Stimulated activated CD8-positive, alpha-beta memory T cell treated with anti-CD3 and anti-CD28 coated beads, Interleukin-4, amount 100 ng/mL, for 48 hours (primary cell): ENCODE measurements at regions not wholly inside any gene's neighbourhood (a gene's known extent, or its start where the extent isn't known, plus 50 kb on each side); places are given as distances from the start of the nearest gene placed in this dataset.

ENCODE experiments used
- DNase-seq: peaks from one replicate; pipeline ENCODE4 v3.0.0-alpha.2; 2020

DNA sequence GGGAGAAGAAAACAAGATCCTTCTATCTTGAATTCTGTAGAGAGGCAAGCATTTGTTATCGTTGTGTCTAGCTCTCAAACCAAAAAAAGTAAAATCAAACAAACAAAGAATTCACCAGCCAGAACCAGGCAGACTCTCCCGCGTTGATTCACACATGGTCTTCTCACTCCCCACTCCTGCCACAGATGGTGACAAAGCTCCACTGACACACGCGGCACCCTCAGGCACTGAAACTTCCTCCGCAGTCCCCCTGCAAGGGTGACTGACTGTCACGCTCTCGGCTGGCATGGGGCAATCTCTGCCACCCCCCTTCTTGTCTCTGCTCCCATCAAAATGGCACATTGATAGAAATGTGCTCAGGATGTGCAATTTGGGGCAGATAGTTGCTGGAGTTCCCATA lies 304.9 kb downstream of the DHX15 start:
- DNase-seq, result no peak

DNA sequence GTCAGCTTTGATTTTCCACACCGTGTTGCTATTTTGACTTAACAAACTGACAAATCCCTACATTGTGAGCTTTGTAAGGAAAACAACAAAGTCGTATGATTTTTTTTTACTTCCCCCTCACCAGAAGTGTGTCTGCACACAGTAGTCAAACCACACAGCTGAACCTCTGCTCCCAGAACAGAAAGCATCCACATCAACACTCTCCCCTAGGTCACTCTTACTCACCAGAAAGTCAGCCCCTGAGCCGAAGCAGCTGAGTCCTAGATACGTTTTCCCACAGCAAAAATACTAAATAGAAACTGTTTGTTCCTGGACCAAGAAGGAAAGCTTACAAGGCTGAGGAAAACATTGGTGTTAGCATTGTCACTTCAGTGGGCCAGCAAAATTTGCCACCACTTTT lies 305.7 kb downstream of the DHX15 start:
- DNase-seq, result no peak

DNA sequence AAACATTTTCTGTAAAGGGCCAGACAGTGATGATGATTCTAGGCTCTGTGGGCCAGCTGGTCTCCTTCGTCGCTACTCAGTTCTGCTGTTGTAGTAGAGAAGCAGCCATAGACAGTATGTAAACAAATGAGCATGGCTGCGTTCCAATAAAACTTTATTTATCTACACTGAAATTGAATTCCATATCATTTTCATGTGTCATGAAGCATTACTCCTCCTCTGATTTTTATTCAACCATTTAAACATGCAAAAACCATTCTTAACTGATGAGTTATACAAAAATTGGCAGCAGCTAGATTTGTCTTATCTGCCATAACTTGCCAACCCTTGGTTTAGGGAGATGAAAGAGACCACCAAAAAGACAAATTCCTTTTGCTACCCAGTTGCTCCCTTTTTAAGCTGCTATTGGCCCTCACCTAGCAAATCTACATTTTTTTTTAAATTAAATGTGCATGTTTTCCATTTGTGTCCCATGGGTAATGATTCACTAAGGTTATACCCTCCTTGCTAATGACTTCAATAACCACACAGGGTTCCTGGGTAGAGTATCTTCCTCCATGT lies 309.9 kb downstream of the DHX15 start:
- no peak for DNase-seq

DNA sequence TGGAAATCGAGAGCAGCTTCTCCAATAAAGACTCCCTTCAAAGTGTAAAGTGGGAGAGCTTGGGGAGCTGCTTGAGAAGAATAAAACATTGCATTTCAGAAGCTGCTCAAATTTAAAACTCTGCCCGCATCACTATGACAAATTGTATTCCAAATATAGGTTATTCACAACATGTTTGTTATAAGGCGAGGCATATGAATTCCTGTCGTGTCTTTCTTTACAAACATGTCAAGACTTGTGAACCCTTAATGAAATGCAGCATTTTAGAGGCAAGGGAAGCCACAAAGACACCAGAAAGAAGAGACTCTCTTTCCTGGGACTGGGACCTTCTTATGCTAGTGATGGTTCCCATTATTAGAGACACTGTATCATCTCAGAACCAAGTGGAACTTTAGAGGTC lies 311.2 kb downstream of the DHX15 start:
- no peak for DNase-seq

DNA sequence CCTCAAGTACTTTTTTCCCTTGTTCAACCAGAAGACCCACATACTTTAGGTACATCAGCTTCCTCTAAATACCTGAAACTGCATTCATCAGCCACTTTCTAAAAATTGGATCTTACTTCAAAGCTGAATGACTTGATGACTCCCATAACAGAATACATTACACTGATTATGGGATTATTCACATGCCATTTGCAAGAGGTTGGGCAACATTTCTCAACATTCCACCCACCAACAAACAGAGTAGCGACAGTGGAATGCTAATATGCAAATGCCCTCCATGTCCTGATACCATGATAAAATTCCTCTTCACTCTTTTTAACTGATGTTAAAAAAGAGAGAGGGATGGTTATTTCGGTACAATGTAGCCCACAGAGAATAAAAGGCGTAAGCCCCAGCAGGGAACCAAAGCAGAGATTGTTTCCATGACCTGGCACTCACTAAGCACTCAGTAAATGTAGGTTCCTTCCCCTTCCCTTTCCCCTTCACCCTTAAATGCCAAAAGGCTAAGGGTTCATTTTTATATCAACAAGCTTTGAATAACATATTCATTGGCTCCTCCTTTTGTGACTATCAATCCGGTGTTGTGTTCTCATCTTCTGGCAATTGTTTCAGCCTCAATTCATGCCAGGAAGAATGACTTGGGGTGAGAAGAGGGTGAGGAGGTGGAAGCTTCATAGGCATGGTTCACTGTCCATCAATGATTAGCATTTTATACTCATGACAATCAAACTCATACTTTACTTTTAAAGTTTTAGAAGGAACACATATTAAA lies 317.2 kb downstream of the DHX15 start:
- no peak for DNase-seq

DNA sequence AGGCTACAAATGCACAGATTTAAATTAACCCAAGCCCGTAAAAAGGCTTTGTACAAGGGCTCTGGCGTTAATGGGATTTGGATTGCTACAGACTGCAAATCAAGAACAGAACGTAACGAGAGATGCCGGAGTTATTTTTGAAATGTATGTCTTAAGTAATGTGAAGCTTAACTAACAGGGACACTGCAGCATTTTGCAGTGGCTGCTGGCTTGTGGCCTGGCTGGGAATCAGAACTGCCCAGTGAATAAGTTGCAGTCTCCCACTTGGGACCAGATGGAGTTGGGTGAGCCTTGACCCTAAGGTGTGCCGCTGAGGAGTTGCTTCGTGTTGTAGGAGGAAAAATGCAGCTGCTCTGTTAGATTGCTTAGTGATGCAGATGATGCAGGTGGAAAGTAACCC lies 318.4 kb downstream of the DHX15 start:
- DNase-seq, result no peak

DNA sequence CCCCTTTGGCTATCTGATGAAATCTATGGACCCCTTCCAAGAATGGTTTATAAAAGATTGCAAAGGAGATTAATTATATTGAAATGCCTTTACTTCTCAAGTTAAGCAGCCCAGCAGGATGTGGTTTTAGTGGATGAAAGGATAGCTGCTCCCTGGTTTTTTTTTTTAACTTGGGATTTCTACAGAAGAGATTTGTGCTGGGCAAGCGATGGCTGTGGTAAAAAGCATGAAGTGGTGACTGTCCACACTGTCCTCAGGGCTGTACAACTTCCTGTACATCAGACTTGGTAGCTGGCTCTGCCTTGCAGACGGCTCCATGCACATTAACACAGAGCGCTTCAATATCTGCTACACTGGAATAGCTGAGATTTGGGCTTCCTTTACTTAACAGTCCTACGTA lies 321.7 kb downstream of the DHX15 start:
- DNase-seq, result no peak

DNA sequence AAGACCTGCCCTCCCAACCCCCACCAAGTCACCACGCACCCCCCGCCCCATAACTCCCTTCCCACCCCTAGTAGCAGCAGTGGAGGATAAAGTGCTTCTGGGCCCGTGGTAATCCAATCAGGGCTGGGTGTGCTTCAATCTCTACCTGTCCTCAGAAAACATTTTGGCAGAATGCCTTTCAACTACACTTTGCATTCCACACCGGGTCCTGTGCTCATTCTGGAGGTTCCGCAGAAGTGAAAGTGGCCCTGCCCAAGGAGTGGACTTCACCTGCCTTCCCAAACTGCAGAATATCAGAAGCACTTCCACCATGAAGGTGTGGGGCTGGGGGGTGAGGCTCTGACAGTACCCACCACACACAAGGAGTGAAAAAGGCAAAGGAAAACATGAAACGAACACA lies 322.3 kb downstream of the DHX15 start:
- DNase-seq, result no peak

DNA sequence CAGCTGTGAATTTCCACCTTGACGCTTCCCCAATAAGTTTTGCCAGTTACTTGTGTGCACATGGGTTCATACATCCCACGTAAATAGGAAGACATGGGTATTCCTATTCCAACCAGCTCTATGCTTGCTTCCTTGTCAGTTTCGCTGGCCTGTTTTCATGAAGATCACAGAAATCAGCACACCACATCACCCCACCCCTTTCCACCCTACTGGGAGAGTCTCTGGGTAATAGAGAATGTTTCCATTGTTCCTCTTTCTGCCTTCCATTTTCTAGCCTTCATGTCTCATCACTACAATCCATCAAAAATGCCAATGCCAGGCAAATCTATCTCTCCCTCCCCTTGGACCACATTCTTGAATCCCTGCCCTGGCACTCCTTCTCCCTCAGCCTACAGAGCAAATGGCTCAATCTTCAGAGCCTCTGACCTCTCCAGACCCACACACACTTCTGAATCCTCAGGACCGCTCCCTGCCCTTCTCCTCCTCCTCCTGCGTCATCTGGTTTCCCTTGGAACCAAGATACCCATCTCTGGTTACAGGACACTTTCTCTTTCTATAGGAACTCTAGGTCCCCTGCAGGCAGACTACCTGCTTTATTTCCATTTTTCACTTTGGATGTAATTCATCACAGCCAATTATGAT lies 323.3 kb downstream of the DHX15 start:
- DNase-seq, result no peak

DNA sequence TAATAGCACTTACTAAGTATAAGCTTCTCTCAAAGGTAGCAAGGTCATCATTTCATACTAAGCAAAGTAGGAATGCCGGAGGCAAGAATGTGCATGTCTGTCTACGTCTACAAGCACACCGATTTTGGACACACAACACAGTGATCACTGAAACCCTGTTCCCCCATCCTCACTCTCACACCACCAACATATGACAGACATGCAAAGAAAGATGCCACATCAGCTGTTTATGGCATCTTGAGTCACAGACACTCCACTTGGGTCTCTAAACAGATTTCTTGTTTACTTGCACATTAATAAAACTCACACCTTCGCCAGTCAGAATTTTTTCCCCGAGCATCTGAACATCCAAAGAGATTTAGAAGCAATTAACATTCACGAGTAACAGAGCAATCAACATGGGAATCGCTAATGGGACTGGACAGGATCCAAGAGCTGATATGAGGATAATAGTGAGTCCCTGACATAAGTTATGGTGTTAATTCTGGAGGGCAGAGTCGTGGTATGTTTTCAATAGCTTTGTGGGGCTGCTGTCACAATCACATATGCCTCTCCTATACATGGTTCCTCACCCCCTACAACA lies 324.1 kb downstream of the DHX15 start:
- DNase-seq, result no peak

DNA sequence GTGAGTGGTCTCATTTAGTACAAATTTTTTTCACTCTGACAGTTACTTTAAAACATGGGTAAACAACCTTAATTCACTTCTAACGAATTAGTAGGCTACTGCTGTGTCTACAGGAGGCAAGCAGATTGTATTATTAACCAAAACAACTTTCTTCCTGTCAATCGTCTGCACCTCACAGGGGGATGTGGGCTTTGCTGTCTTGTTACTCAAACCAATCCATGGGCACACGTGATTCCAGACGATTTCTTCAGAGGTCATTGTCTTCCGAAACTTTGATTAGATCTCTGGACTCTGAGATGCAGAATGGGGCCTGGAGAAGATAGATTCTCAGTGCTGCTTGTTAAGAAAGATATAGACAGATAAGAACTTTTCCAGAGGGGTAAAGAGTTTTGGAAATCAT lies 327.8 kb downstream of the DHX15 start:
- DNase-seq, result no peak

DNA sequence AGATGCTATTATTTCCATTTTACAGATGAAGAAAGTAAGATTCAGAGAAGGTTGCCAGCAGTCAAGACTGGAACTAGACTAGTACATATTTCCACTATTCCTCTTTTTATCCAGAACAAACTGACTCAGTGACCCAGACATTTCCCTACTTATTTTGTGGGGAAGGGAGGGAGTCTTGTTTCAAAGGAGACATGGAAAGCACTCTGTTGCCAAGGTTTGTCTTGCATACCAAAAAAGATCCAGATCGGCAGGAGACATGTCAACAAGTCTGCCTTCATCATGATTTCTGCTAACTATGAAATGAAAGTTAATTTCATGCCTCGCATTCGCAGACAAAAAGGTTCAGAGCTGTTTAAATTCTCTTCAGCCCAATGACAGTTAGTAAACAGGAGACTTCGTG lies 328.3 kb downstream of the DHX15 start:
- DNase-seq, result no peak

DNA sequence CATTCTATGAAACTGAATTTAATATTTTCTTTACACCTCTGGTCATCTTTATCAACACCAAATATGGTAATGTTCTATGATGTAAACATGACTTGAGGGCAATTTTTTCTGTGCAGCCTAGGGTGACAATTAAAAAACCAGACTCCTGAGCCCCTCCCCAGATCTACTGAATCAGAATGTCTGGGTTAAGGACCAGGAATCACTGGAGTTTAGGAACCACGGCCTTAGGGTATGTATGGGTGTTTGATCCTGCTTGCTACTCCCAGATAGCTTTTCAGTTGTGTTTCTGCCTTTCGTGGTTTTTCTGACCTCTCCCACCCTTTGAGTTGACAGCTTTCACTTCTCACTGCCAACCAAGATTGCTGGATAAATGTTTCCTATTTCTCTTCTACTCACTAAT lies 332.2 kb downstream of the DHX15 start:
- no peak for DNase-seq

DNA sequence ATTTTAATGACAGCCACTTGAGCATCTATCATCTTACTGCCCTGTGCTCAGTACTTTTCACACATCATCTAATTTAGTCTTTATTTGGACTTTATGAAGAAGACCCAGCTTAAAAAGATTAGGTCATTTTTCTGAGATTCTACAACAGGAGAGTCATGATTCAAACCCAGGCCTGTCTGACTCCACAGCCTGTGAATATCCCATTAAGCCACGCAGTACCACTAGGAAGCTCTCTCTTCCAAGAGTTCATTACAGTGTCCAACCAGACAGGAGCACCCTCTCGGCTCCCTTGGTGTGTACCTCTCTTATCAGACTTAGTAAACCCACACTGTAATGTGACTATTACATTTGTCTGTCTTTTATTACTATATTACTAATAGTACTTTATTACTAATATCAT lies 332.8 kb downstream of the DHX15 start:
- no peak for DNase-seq

DNA sequence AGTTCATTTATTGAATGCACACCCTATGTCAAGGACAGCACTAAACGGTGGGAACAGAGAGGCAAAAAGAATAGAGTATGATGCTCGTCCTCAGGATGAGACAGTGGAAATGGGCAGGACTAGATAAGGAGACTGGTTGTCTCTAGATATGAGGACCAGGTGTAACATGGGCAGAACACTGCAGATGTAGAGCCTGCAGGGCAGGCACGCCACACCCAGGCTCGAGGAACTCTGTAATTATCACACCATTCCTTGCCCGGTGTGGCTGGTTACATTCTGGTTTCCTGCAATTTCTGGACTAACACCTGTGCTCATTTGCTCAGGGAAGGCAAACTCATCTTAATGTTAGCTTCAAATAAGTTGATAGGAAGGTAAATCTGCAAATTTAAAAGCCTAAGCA lies 334.4 kb downstream of the DHX15 start:
- DNase-seq, result no peak

DNA sequence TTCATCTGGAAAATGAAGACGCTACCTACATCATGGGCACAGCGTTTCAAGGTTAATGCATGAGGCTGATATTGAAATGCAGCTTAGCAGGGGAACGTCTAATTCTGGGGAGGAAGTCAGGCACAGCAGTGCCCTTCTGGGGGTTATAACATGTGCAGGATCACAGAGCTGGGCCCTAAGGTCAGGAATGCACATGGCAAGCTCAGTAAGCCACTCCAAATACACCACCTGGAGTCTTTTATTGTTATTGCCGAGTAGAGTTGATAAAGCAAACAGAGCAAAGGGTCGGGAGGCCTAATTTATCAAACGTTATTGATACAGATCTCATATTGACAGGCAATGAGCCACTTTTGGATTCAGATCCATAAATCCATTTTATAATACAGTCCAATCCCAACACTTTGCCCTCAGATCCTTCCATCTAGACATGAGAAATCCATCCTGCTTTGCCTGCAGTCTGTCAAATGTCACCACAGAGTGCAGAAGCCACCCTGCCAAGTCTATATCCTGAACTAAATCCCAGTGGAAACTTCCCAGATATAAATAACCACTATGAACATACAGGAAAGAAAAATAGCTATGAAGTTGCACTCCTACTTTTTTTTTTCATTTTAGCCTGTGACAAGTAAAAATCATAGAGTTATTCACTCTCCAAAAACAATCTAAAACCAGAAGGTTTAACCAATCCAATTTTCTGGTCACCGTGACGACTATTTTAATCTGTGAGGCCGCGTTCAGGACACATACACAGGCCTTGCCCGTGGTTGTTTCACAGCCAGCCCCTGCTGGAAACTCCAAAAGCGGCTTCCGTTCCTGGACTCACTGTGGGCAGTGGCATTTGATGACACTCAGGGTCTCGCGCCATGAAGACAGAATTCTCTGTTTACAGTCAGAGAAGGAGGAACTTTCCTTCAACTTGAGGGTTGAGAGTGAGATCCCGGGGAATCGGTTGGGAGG lies 335.4 kb downstream of the DHX15 start:
- no peak for DNase-seq

DNA sequence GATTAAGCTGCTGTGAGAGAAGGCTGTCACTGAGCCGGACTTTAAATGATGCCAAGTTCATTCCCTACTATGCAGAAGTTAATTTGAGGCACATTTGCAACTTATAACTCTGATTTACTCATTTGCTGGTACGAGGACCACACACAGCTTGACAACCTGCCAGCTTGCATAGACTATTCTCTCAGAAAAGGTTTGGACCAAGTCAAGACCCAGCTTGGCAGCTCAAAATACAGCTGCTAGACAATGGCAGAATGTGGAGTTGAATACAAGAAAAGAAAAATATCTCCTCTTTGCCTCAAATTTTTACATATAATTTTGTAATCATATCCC lies 338.9 kb downstream of the DHX15 start:
- DNase-seq, result no peak

DNA sequence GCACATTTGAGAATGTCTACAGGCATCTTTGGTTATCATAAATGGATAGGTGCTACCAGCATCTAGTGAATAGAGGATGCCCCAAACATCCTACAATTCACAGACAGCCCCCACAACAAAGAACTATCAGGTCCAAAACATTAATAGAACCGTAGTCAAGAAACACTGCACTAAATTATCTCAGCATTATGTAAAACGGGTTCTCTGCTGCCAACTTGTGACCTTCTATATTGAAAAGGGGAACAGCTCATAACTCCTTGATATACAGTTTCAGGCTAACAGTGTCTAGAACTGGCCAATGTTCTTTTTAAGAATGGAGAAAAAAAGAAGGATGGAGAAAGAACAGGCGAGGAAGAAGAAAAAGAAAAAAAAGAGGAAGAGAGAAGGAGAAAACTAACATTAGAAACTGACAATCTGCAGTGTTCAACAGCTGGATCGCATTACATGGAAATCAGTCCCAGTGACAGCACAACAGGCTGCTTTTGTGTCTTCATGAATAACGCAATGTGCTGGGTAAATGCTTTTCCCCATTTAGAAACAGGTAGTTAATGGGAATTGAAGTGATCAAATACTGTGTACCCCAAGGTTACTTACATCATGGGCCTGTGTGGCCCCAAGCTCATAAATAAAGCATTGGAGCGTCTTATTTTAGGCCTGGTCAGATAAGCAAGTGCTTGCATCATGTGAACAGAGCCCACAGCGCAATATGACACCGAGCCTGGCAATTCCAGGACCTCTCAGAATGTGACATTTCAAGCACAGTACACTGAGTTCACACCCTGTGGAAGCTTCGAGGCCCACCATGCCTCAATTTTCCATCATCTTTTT lies 339.5 kb downstream of the DHX15 start:
- no peak for DNase-seq

DNA sequence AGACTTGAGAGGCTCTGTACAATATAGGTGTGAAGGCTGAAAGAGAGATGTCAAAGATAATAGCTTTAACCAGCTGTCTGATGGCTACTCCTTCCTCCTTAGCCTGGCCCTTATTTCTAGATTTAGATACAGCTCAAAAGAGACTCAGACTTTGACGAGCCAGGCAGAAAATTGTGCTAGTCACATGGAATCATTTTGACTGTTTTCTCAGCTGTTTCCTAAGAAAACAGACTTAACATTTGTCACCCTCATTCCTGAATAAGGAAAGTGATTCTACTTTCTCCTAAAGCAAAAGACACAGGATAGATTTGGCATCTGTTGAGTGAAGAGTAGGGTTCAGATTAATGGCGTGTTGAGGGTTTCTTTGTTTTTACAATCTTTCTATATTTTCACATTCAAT lies 340.7 kb downstream of the DHX15 start:
- no peak for DNase-seq

DNA sequence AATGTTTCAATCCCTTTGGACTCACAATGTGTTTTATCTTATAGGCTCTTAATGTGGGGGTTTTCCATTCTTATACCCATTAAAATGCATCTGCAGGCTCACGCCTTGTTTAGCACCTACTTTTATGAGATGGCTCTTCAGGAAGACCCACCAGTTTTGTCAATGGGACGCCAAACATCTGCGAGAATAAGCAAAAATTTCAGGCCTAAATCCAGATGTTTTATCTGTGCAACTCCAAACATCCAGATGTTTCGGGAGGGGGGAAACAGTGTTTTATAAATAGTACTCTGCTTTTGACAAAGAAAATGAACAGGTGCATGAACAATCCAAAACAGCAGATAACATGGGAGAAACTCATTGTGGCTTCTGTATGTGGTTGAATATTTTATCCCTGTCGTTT lies 342.8 kb downstream of the DHX15 start:
- no peak for DNase-seq

DNA sequence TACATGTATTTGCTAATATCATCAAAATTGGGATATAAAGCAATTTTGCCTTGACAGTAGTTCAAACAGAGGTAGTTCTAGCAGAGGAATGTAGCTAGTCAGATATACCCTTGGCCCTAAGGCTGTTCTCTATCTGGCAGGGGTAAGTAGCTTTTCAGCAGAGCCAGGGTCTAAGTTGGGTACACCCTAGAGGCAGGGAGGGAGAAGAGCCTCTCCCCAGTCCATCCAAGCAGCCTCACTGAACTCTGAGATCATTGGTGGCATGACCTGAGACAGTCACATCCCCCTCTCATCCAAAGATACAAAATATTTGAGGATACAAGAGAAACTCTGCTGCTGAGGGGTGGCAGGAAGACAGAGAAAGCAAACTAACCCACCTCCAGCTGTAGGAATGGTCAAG lies 343.7 kb downstream of the DHX15 start:
- no peak for DNase-seq

DNA sequence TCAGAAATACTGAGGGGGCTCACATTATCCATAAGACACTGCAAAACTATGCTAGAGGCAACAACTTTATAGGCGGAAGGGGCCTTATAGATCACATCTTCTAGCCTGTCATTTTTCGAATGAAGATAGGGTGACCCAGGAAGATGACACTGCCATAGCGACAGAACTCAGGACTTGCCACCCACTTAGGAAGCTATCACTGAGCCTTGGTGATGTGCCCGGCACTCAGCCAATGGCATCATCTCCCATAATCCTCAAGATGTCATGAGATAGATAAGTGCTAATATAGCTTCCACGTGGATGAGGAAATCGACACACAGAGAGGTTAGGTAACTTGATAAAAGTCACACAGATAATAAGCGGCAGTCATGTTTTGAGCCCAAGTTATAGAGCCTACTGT lies 346.6 kb downstream of the DHX15 start:
- no peak for DNase-seq
